ENCODE measurements at regions not wholly inside any gene's neighbourhood (a gene's known extent, or its start where the extent isn't known, plus 50 kb on each side); places are given as distances from the start of the nearest gene placed in this dataset.

DNA sequence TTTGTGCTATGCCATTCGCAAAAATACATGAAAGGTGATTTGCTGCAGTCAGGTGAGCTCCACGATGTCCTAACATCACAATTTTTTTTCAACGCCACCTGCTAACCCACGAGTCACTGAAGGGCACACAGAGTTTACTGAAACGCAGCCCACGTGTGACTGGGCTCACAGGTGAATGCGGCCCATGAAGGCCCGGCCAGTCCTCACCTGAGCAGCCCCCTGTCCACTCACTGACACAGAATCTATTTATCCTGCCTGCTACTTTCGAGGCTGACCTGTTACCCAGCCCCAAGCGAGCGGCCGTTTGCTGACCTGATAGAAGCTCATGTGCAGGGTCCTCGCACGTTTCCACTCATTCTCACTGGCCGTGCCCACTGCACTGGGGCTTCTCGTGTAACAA lies 121.9 kb upstream of the SOX1 start:
- TF ChIP-seq, protein P1, sequence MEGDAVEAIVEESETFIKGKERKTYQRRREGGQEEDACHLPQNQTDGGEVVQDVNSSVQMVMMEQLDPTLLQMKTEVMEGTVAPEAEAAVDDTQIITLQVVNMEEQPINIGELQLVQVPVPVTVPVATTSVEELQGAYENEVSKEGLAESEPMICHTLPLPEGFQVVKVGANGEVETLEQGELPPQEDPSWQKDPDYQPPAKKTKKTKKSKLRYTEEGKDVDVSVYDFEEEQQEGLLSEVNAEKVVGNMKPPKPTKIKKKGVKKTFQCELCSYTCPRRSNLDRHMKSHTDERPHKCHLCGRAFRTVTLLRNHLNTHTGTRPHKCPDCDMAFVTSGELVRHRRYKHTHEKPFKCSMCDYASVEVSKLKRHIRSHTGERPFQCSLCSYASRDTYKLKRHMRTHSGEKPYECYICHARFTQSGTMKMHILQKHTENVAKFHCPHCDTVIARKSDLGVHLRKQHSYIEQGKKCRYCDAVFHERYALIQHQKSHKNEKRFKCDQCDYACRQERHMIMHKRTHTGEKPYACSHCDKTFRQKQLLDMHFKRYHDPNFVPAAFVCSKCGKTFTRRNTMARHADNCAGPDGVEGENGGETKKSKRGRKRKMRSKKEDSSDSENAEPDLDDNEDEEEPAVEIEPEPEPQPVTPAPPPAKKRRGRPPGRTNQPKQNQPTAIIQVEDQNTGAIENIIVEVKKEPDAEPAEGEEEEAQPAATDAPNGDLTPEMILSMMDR (IDR thresholded peaks at IDR 0.05), result no peak
- TF ChIP-seq POLR2A (IDR thresholded peaks at IDR 0.05), result no peak

All from thyroid gland (tissue), 4 donors.